Hepatocyte (in vitro differentiated cells): ENCODE measurements at regions not wholly inside any gene's neighbourhood (a gene's known extent, or its start where the extent isn't known, plus 50 kb on each side); places are given as distances from the start of the nearest gene placed in this dataset.

Experiments
- DNase-seq: peaks from one replicate; pipeline ENCODE4 v3.0.0-alpha.2; 2016; ENCODE audit warnings: low spot score
- H2AFZ ChIP-seq: fragments of 200-600 bp; sonication (generic); 2 replicates; pipeline ENCODE4 v1.6.0; 2016; ENCODE audit warnings: antibody characterized with exemption, mild to moderate bottlenecking
- H3K27ac ChIP-seq: fragments of 200-600 bp; sonication (generic); 2 replicates; pipeline ENCODE4 v1.5.1; 2016; ENCODE audit warnings: mild to moderate bottlenecking
- H3K27me3 ChIP-seq: fragments of 200-600 bp; sonication (generic); 2 replicates; pipeline ENCODE4 v1.6.1; 2016
- H3K36me3 ChIP-seq: fragments of 200-600 bp; sonication (generic); replicated peaks from 2 replicates; pipeline ENCODE4 v1.5.1; 2016; ENCODE audit warnings: low read depth; ENCODE audit not compliant: insufficient read depth
- H3K4me1 ChIP-seq: fragments of 200-600 bp; sonication (generic); 2 replicates; pipeline ENCODE4 v1.5.1; 2016; ENCODE audit warnings: mild to moderate bottlenecking, moderate library complexity; ENCODE audit not compliant: insufficient read depth
- H3K4me2 ChIP-seq: fragments of 200-600 bp; sonication (generic); 2 replicates; pipeline ENCODE4 v1.6.0; 2016
- H3K4me3 ChIP-seq: fragments of 200-600 bp; sonication (generic); 2 replicates; pipeline ENCODE4 v1.5.1; 2016; ENCODE audit warnings: mild to moderate bottlenecking
- H3K79me2 ChIP-seq: fragments of 200-600 bp; sonication (generic); 2 replicates; pipeline ENCODE4 v1.6.0; 2017; ENCODE audit warnings: mild to moderate bottlenecking
- H3K9me2 ChIP-seq: fragments of 200-600 bp; sonication (generic); replicated peaks from 2 replicates; pipeline ENCODE4 v1.6.0; 2017; ENCODE audit warnings: mild to moderate bottlenecking; ENCODE audit not compliant: insufficient read depth
- H3K9me3 ChIP-seq: fragments of 200-600 bp; sonication (generic); 2 replicates; pipeline ENCODE4 v1.5.1; 2016; ENCODE audit warnings: low read depth, mild to moderate bottlenecking
- H4K20me1 ChIP-seq: fragments of 200-600 bp; sonication (generic); 2 replicates; pipeline ENCODE4 v1.6.0; 2016; ENCODE audit warnings: mild to moderate bottlenecking; ENCODE audit not compliant: insufficient read depth, poor library complexity, severe bottlenecking
- CTCF ChIP-seq: fragments of 200-600 bp; sonication (generic); IDR thresholded peaks from 2 replicates; pipeline ENCODE4 v1.5.1; 2016; ENCODE audit warnings: antibody characterized with exemption, mild to moderate bottlenecking; ENCODE audit not compliant: poor library complexity
- EZH2 ChIP-seq: fragments of 200-600 bp; sonication (generic); IDR thresholded peaks from 2 replicates; pipeline ENCODE4 v1.6.1; 2016; ENCODE audit warnings: antibody characterized with exemption, mild to moderate bottlenecking, borderline replicate concordance
- EZH2phosphoT487 ChIP-seq: fragments of 200-600 bp; sonication (generic); IDR thresholded peaks from one replicate; pipeline ENCODE4 v1.6.1; 2018; ENCODE audit warnings: antibody characterized with exemption, mild to moderate bottlenecking, low read depth, moderate library complexity; ENCODE audit not compliant: unreplicated experiment, severe bottlenecking
- WGBS: methylation state at CpG from one replicate; pipeline ENCODE4 v1.1.6; 2016; ENCODE audit warnings: low lambda C conversion rate; ENCODE audit errors: missing lambda C conversion rate; 5-methylcytosine and 5-hydroxymethylcytosine counted together

GRCh38 chr22:26751217-26751616 is 93.8 kb downstream of the MIAT start:
- H3K27me3 ChIP-seq: no peaks in the 10 kb centered on the region
- H3K9me2 ChIP-seq: no peaks in the 10 kb centered on the region
- no peaks in the 10 kb centered on the region for H3K9me3 ChIP-seq
- DNase-seq: peak; percentile 19
- no peak overlapping the region for H3K27ac ChIP-seq
- H3K4me2 ChIP-seq: no peak overlapping the region
- no peaks in the 10 kb centered on the region for H4K20me1 ChIP-seq
- no peak for TF ChIP-seq CTCF
- TF ChIP-seq EZH2: no peak
- TF ChIP-seq EZH2phosphoT487: no peak
- H3K36me3 ChIP-seq: no peaks in the 10 kb centered on the region
- no peak overlapping the region for H2AFZ ChIP-seq
- WGBS: 33% methylated on average over 5 of the region's 5 CpGs
- no peaks in the 10 kb centered on the region for H3K4me1 ChIP-seq
- H3K79me2 ChIP-seq: no peaks in the 10 kb centered on the region
- H3K4me3 ChIP-seq: no peak overlapping the region

- TF ChIP-seq EZH2phosphoT487: no peak
- TF ChIP-seq EZH2: no peak
- no peak for TF ChIP-seq CTCF
- Histone ChIP-seq H3K4me3 (no peak overlapping the region), H3K9me2 (no peaks in the 10 kb centered on the region), H4K20me1 (no peaks in the 10 kb centered on the region), H3K36me3 (no peaks in the 10 kb centered on the region), H3K27me3 (no peaks in the 10 kb centered on the region), H3K79me2 (no peaks in the 10 kb centered on the region), H2AFZ (no peak overlapping the region), H3K27ac (no peak overlapping the region), H3K4me2 (no peak overlapping the region), H3K9me3 (peaks cover 8% of the 10 kb centered on the region), H3K4me1 (no peaks in the 10 kb centered on the region)
- no peak for DNase-seq
- 85% methylated on average over 10 of the region's 10 CpGs for WGBS
These were observed 95.9 kb downstream of the MIAT start for GRCh38 chr22:26753125-26753862.

GRCh38 chr22:26756675-26757293 is 99.4 kb downstream of the MIAT start:
- Histone ChIP-seq H3K9me3 (peaks cover 8% of the 10 kb centered on the region), H3K4me2 (peak overlapping the region; percentile 83), H3K4me3 (no peak overlapping the region), H4K20me1 (no peaks in the 10 kb centered on the region), H3K79me2 (no peaks in the 10 kb centered on the region), H2AFZ (peak overlapping the region; percentile 44), H3K4me1 (no peaks in the 10 kb centered on the region), H3K27me3 (no peaks in the 10 kb centered on the region), H3K27ac (no peak overlapping the region), H3K9me2 (no peaks in the 10 kb centered on the region), H3K36me3 (no peaks in the 10 kb centered on the region)
- peak; percentile 77 for DNase-seq
- WGBS: 19% methylated on average over 44 of the region's 47 CpGs
- TF ChIP-seq EZH2: no peak
- peak; percentile 84 for TF ChIP-seq CTCF
